PC-3 (cell line): ENCODE measurements at regions not wholly inside any gene's neighbourhood (a gene's known extent, or its start where the extent isn't known, plus 50 kb on each side); places are given as distances from the start of the nearest gene placed in this dataset.

Experiments
- EZH2phosphoT487 ChIP-seq: fragments of 300-600 bp; sonication (generic); IDR thresholded peaks from 2 replicates; pipeline ENCODE4 v1.6.1; 2018; ENCODE audit warnings: mild to moderate bottlenecking, antibody characterized with exemption, low read length, borderline replicate concordance
- TF ChIP-seq, protein P1 (sequence below): fragments of 300-600 bp; sonication (generic); conservative IDR thresholded peaks from 2 replicates; pipeline ENCODE4 v1.5.1; 2017; ENCODE audit warnings: antibody characterized with exemption, low read depth, mild to moderate bottlenecking, low read length

GRCh38 chr5:73256462-73256861 is 83.5 kb downstream of the TMEM174 start:
- TF ChIP-seq, protein P1, sequence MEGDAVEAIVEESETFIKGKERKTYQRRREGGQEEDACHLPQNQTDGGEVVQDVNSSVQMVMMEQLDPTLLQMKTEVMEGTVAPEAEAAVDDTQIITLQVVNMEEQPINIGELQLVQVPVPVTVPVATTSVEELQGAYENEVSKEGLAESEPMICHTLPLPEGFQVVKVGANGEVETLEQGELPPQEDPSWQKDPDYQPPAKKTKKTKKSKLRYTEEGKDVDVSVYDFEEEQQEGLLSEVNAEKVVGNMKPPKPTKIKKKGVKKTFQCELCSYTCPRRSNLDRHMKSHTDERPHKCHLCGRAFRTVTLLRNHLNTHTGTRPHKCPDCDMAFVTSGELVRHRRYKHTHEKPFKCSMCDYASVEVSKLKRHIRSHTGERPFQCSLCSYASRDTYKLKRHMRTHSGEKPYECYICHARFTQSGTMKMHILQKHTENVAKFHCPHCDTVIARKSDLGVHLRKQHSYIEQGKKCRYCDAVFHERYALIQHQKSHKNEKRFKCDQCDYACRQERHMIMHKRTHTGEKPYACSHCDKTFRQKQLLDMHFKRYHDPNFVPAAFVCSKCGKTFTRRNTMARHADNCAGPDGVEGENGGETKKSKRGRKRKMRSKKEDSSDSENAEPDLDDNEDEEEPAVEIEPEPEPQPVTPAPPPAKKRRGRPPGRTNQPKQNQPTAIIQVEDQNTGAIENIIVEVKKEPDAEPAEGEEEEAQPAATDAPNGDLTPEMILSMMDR: no peak
- TF ChIP-seq EZH2phosphoT487: no peak
